Endodermal cell (in vitro differentiated cells): ENCODE measurements at regions not wholly inside any gene's neighbourhood (a gene's known extent, or its start where the extent isn't known, plus 50 kb on each side); places are given as distances from the start of the nearest gene placed in this dataset.
"Not testable (repeated sequence)": the region's sequence is repeated elsewhere in the genome, so short reads cannot be mapped to it uniquely, and the experiment has no call there.

ENCODE experiments used
- DNase-seq: peaks from one replicate; pipeline ENCODE4 v3.0.0-alpha.2; 2017
- H3K27ac ChIP-seq: 2 replicates; pipeline ENCODE4 v1.5.1; 2013; ENCODE audit warnings: mild to moderate bottlenecking, low read depth, low read length, moderate library complexity
- H3K27me3 ChIP-seq: 2 replicates; pipeline ENCODE4 v1.6.1; 2013; ENCODE audit warnings: mild to moderate bottlenecking, low read length, moderate library complexity; ENCODE audit not compliant: insufficient read depth, control insufficient read depth, poor library complexity, severe bottlenecking
- H3K36me3 ChIP-seq: 2 replicates; pipeline ENCODE4 v1.7.0; 2013; ENCODE audit warnings: mild to moderate bottlenecking, low read length, moderate library complexity; ENCODE audit not compliant: control insufficient read depth, insufficient read depth
- H3K4me1 ChIP-seq: one replicate; pipeline ENCODE4 v1.7.0; 2013; ENCODE audit warnings: low read length; ENCODE audit not compliant: control insufficient read depth, insufficient read depth
- H3K4me3 ChIP-seq: 2 replicates; pipeline ENCODE4 v1.5.1; 2013; ENCODE audit warnings: mild to moderate bottlenecking, low read length, moderate library complexity
- H3K9ac ChIP-seq: 2 replicates; pipeline ENCODE4 v1.6.1; 2013; ENCODE audit warnings: mild to moderate bottlenecking, low read length, moderate library complexity; ENCODE audit not compliant: poor library complexity, severe bottlenecking; ENCODE audit errors: extremely low read depth
- H3K9me3 ChIP-seq: 2 replicates; pipeline ENCODE4 v1.6.1; 2013; ENCODE audit warnings: mild to moderate bottlenecking, low read length, moderate library complexity; ENCODE audit not compliant: control insufficient read depth
- H3K27ac Mint-ChIP-seq: 2 replicates; pipeline ENCODE4 v1.8.0; 2020; ENCODE audit warnings: mixed read lengths
- H3K27me3 Mint-ChIP-seq: 2 replicates; pipeline ENCODE4 v1.8.0; 2021; ENCODE audit warnings: mild to moderate bottlenecking, mixed read lengths; ENCODE audit not compliant: insufficient read depth
- H3K36me3 Mint-ChIP-seq: 2 replicates; pipeline ENCODE4 v1.8.0; 2020; ENCODE audit warnings: low read depth, mixed read lengths
- H3K4me1 Mint-ChIP-seq: 2 replicates; pipeline ENCODE4 v1.8.0; 2020; ENCODE audit warnings: mixed read lengths
- H3K4me3 Mint-ChIP-seq: 2 replicates; pipeline ENCODE4 v1.8.0; 2020; ENCODE audit warnings: mild to moderate bottlenecking, moderate library complexity, mixed read lengths
- H3K9me3 Mint-ChIP-seq: 2 replicates; pipeline ENCODE4 v1.8.0; 2020; ENCODE audit warnings: mild to moderate bottlenecking, mixed read lengths
- WGBS, 2 experiments: methylation state at CpG; one replicate each; pipeline versions ENCODE4 v1.1.5 to v1.1.7; 2013; ENCODE audit warnings: missing lambda C conversion rate in 2 of 2, mixed read lengths in 1 of 2; ENCODE audit not compliant: insufficient coverage in 1 of 2, insufficient read length in 1 of 2; 5-methylcytosine and 5-hydroxymethylcytosine counted together
- TF ChIP-seq, protein P1 (sequence below): fragments of 200-600 bp; sonication (generic); conservative IDR thresholded peaks from 2 replicates; pipeline ENCODE4 v1.5.0; 2021; ENCODE audit warnings: antibody characterized with exemption, mild to moderate bottlenecking

DNA sequence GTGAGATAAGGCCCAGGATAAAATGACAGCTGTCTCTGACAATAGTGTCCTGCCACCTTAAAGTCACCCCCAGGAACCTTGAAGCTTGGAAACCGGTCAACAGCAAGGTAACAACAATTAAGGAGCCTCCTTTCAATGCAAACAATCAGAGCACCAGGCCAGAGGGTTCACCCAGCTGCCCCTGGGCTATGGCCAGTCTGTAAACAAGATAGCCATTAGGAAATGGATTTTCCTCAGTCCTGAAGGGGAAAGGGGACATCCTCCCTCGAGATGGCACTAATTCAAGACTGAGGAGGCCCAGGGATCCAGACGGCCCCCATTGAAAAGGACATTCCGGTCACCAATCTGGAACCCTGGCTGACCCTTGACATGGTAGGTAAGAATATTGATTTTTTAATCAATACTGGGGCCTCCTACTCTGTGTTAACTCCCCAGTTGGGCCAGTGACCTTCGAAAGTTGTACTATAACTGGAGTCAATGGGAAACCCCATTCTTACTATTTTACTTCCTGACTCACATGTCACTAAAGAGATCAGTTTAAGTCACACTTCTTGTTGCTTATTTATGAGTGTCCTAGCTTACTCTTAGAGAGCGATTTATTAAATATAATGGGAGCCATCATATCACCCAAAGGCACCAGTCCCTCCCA lies 61.7 kb upstream of the CT45A1 start:
- H3K9me3 Mint-ChIP-seq, result peaks cover 44% of the 10 kb centered on the region

DNA sequence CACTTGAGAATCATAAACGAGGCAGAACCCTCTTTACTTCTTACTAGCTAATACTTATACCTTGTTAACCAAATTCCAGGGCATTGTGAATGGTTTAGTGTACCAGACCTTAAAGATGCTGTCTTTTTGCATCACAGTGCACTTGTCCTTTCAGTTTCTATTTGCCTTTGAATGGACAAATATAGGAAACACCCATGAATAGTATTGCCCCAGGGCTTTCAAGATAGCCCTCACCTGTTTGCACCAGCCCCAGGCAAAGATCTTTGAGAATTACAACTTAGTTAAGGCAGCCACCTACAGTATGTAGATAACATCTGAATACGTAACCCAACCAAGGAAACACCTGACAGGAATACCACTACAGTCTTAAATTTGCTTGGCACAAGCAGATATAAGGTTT lies 60.8 kb upstream of the CT45A1 start:
- TF ChIP-seq, protein P1, sequence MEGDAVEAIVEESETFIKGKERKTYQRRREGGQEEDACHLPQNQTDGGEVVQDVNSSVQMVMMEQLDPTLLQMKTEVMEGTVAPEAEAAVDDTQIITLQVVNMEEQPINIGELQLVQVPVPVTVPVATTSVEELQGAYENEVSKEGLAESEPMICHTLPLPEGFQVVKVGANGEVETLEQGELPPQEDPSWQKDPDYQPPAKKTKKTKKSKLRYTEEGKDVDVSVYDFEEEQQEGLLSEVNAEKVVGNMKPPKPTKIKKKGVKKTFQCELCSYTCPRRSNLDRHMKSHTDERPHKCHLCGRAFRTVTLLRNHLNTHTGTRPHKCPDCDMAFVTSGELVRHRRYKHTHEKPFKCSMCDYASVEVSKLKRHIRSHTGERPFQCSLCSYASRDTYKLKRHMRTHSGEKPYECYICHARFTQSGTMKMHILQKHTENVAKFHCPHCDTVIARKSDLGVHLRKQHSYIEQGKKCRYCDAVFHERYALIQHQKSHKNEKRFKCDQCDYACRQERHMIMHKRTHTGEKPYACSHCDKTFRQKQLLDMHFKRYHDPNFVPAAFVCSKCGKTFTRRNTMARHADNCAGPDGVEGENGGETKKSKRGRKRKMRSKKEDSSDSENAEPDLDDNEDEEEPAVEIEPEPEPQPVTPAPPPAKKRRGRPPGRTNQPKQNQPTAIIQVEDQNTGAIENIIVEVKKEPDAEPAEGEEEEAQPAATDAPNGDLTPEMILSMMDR, result no peak
- no peak overlapping the region for H3K4me3 Mint-ChIP-seq
- no peaks in the 10 kb centered on the region for H3K4me1 Mint-ChIP-seq
- 83% methylated on average over 2 of the region's 2 CpGs; no CpG with 5 or more reads in 1 of the 2 experiments for WGBS, 2 experiments
- no peaks in the 10 kb centered on the region for H3K36me3 Mint-ChIP-seq
- no peak overlapping the region for H3K27ac Mint-ChIP-seq
- no peaks in the 10 kb centered on the region for H3K36me3 ChIP-seq
- no peaks in the 10 kb centered on the region for H3K4me1 ChIP-seq
- DNase-seq, result no peak
- no peak overlapping the region for H3K27ac ChIP-seq
- no peak overlapping the region for H3K9ac ChIP-seq
- H3K4me3 ChIP-seq, result no peak overlapping the region
- no peaks in the 10 kb centered on the region for H3K27me3 ChIP-seq
- no peaks in the 10 kb centered on the region for H3K9me3 ChIP-seq
- no peaks in the 10 kb centered on the region for H3K27me3 Mint-ChIP-seq
- H3K9me3 Mint-ChIP-seq, result peaks cover 42% of the 10 kb centered on the region

More for the DNA sequence above, 61.7 kb upstream of the CT45A1 start:
- Mint-ChIP-seq H3K36me3 (no peaks in the 10 kb centered on the region), H3K4me3 (no peak overlapping the region), H3K27me3 (no peaks in the 10 kb centered on the region), H3K4me1 (no peaks in the 10 kb centered on the region), H3K27ac (no peak overlapping the region)
- Histone ChIP-seq H3K36me3 (no peaks in the 10 kb centered on the region), H3K4me3 (no peak overlapping the region), H3K9me3 (no peaks in the 10 kb centered on the region), H3K4me1 (no peaks in the 10 kb centered on the region), H3K27ac (no peak overlapping the region), H3K9ac (no peak overlapping the region), H3K27me3 (no peaks in the 10 kb centered on the region)
- WGBS, 2 experiments, result 82 to 100% methylated on average over 4 to 6 of the region's 6 CpGs
- TF ChIP-seq, protein P1, result no peak
- DNase-seq, result no peak

DNA sequence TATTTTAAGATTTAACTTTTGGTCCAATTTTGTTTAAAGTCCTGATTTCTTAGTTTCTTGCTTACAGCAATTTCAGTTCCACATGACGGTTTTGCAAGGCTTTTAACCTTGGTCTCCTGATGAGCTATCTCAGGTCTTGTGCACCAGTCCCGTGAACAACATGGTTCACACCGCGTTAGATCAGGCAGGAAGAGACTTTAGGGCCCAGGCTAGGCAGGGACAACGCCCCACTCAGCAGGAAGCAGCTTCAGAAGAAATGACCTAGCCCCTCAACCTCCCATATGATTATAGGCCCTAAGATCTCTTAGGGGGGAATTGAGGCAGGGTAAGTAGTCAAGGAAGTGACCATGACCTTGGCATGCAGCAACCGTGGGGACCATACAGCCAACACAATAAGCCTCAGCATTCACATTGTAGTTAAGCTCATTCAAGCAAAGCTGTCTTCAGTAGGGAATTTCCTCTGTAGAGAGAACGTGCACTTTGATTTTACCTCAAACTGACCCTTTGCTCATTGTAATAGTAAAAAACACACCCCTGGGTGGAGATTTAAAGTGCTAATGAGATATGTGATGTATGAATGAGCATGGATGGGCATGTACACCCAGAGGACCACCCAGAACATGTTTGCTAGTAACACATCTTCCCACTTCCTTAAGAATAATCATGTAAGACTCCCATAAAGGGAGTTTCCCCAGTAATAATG lies 55.3 kb upstream of the CT45A1 start:
- H3K4me3 ChIP-seq, DNase-seq, H3K27me3 ChIP-seq, H3K4me1 Mint-ChIP-seq, H3K27ac Mint-ChIP-seq, H3K4me3 Mint-ChIP-seq, H3K36me3 ChIP-seq, H3K9ac ChIP-seq, H3K36me3 Mint-ChIP-seq, H3K27me3 Mint-ChIP-seq, H3K4me1 ChIP-seq, H3K9me3 ChIP-seq, H3K27ac ChIP-seq: not testable (repeated sequence)
- WGBS, 2 experiments, result 83% methylated on average over 2 of the region's 7 CpGs; no CpG with 5 or more reads in 1 of the 2 experiments
- H3K9me3 Mint-ChIP-seq, result peaks cover 60% of the 10 kb centered on the region
